ENCODE measurements at regions not wholly inside any gene's neighbourhood (a gene's known extent, or its start where the extent isn't known, plus 50 kb on each side); places are given as distances from the start of the nearest gene placed in this dataset.

DNA sequence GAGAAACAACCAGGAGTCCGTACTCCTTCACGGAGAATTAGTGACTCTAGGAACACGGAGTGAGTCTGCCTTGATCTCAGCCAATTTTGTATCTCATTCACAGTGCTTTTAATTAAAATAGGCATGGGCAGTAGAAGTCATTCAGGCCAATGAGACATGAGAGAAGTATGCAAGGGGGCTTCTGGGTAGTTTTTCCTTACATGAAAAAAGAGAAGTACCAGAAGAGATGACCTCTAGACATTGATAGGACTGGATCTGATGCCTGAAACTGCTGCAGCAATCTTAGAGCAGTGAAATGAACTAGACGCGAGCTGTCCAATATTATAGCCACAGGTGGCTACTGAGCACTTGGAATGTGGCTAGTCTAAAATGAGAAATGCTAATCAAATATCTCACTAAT lies 187.7 kb upstream of the TLE4 start:
- dilution Hi-C loops (cut with MboI; ENCODE audit: extremely low pct_ligation_motif_present, low sequenced_read_pairs) (no loop called here), intact Hi-C loops (cut with micrococcal nuclease) (no loop called here)
- BruUV-seq (replicated peaks), result no TSS peak
- no peak for FAIRE-seq
- no peak for DNase-seq (ENCODE audit: low read depth, low spot score)
- H4K20me1 ChIP-seq (replicated peaks; ENCODE audit: control insufficient read depth, extremely low read depth, insufficient read depth, low read length), result no peaks in the 10 kb centered on the region
- H3K4me1 ChIP-seq (ENCODE audit: control insufficient read depth, extremely low read depth, insufficient read depth, low read length), result no peaks in the 10 kb centered on the region
- H3K27ac ChIP-seq (ENCODE audit: insufficient read depth, low read depth, low read length), result no peak overlapping the region
- H2AFZ ChIP-seq (ENCODE audit: low read depth, low read length), result no peak overlapping the region
- no peak overlapping the region for H3K9ac ChIP-seq (replicated peaks; ENCODE audit: extremely low read depth, insufficient read depth, low read length)
- H3K79me2 ChIP-seq (ENCODE audit: control insufficient read depth, insufficient read depth, low read length), result no peaks in the 10 kb centered on the region
- TF ChIP-seq GATA2 (IDR thresholded peaks at IDR 0.05; ENCODE audit: insufficient read depth, insufficient read length, low read depth, low read length), result no peak
- no peak for TF ChIP-seq JUN (IDR thresholded peaks at IDR 0.05; ENCODE audit: borderline replicate concordance, insufficient read depth, insufficient read length, low read depth)
- TF ChIP-seq EZH2 (IDR thresholded peaks at IDR 0.05; ENCODE audit: borderline replicate concordance, low read depth, low read length, severe bottlenecking), result no peak
- CTCF ChIA-PET, result no interaction called here
- H3K4me3 ChIP-seq (replicated peaks in 1 of 3; ENCODE audit: insufficient read depth in 1 of 3, low read depth in 1 of 3, low read length in 3 of 3), result no peak overlapping the region
- POLR2A ChIA-PET, result no interaction called here
- no peaks in the 10 kb centered on the region for H3K9me1 ChIP-seq (replicated peaks; ENCODE audit: control insufficient read depth, extremely low read depth, insufficient read depth, low read length)
- no peaks in the 10 kb centered on the region for H3K36me3 ChIP-seq (ENCODE audit: control insufficient read depth in 2 of 2, extremely low read depth in 1 of 2, insufficient read depth in 2 of 2, low read length in 2 of 2)
- no peaks in the 10 kb centered on the region for H3K9me3 ChIP-seq (replicated peaks; ENCODE audit: control insufficient read depth, insufficient read depth, low read length)
- no peaks in the 10 kb centered on the region for H3K27me3 ChIP-seq (ENCODE audit: control insufficient read depth in 2 of 2, insufficient read depth in 2 of 2, low read length in 2 of 2)
- H3K4me2 ChIP-seq (ENCODE audit: insufficient read depth, low read length), result no peak overlapping the region

DNA sequence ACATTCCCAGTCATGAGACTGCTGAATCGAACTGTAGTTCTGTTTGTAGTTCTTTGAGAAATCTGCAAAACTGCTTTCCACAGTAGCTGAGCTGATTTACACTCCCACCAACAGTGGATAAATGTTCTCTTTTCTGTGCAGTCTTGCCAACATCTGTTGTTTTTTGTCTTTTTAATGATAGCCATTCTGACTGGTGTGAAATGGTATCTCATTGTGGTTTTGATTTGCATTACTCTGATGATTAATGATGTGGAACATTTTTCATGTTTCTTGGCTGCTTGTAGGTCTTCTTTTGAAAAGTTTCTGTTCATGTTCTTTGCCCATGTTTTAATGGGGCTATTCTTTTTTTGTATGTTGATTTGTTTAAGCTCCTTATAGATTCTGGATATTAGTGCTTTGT lies 187.3 kb upstream of the TLE4 start:
- dilution Hi-C loops (cut with MboI; ENCODE audit: extremely low pct_ligation_motif_present, low sequenced_read_pairs) (no loop called here), intact Hi-C loops (cut with micrococcal nuclease) (no loop called here)
- TF ChIP-seq, protein P1, sequence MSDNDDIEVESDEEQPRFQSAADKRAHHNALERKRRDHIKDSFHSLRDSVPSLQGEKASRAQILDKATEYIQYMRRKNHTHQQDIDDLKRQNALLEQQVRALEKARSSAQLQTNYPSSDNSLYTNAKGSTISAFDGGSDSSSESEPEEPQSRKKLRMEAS (IDR thresholded peaks at IDR 0.05; ENCODE audit: insufficient read depth, insufficient read length), result no peak
- TF ChIP-seq GATA2 (IDR thresholded peaks at IDR 0.05; ENCODE audit: insufficient read depth, insufficient read length, low read depth, low read length) (no peak), JUN (IDR thresholded peaks at IDR 0.05; ENCODE audit: borderline replicate concordance, insufficient read depth, insufficient read length, low read depth) (no peak), EZH2 (IDR thresholded peaks at IDR 0.05; ENCODE audit: borderline replicate concordance, low read depth, low read length, severe bottlenecking) (no peak), POLR2A (IDR thresholded peaks at IDR 0.05; ENCODE audit: low read depth, low read length) (no peak), POLR2AphosphoS5 (IDR thresholded peaks at IDR 0.05; ENCODE audit: insufficient read depth, low read depth, low read length) (no peak), MYC (IDR thresholded peaks at IDR 0.05; ENCODE audit: low read depth, low read length) (no peak), FOS (IDR thresholded peaks at IDR 0.05; ENCODE audit: borderline replicate concordance, insufficient read depth, low read length) (no peak)
- TF ChIP-seq, protein P2, sequence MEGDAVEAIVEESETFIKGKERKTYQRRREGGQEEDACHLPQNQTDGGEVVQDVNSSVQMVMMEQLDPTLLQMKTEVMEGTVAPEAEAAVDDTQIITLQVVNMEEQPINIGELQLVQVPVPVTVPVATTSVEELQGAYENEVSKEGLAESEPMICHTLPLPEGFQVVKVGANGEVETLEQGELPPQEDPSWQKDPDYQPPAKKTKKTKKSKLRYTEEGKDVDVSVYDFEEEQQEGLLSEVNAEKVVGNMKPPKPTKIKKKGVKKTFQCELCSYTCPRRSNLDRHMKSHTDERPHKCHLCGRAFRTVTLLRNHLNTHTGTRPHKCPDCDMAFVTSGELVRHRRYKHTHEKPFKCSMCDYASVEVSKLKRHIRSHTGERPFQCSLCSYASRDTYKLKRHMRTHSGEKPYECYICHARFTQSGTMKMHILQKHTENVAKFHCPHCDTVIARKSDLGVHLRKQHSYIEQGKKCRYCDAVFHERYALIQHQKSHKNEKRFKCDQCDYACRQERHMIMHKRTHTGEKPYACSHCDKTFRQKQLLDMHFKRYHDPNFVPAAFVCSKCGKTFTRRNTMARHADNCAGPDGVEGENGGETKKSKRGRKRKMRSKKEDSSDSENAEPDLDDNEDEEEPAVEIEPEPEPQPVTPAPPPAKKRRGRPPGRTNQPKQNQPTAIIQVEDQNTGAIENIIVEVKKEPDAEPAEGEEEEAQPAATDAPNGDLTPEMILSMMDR (IDR thresholded peaks at IDR 0.05; ENCODE audit: extremely low read depth in 1 of 2, insufficient read depth in 1 of 2, low read depth in 1 of 2, low read length in 2 of 2), result no peak
- Histone ChIP-seq H2AFZ (ENCODE audit: low read depth, low read length) (no peak overlapping the region), H3K9ac (replicated peaks; ENCODE audit: extremely low read depth, insufficient read depth, low read length) (no peak overlapping the region), H4K20me1 (replicated peaks; ENCODE audit: control insufficient read depth, extremely low read depth, insufficient read depth, low read length) (no peaks in the 10 kb centered on the region), H3K4me1 (ENCODE audit: control insufficient read depth, extremely low read depth, insufficient read depth, low read length) (no peaks in the 10 kb centered on the region), H3K9me1 (replicated peaks; ENCODE audit: control insufficient read depth, extremely low read depth, insufficient read depth, low read length) (no peaks in the 10 kb centered on the region), H3K27ac (ENCODE audit: insufficient read depth, low read depth, low read length) (no peak overlapping the region), H3K9me3 (replicated peaks; ENCODE audit: control insufficient read depth, insufficient read depth, low read length) (no peaks in the 10 kb centered on the region), H3K36me3 (ENCODE audit: control insufficient read depth in 2 of 2, extremely low read depth in 1 of 2, insufficient read depth in 2 of 2, low read length in 2 of 2) (no peaks in the 10 kb centered on the region), H3K4me2 (ENCODE audit: insufficient read depth, low read length) (no peak overlapping the region), H3K27me3 (ENCODE audit: control insufficient read depth in 2 of 2, insufficient read depth in 2 of 2, low read length in 2 of 2) (no peaks in the 10 kb centered on the region), H3K4me3 (replicated peaks in 1 of 3; ENCODE audit: insufficient read depth in 1 of 3, low read depth in 1 of 3, low read length in 3 of 3) (no peak overlapping the region), H3K79me2 (ENCODE audit: control insufficient read depth, insufficient read depth, low read length) (no peaks in the 10 kb centered on the region)
- FAIRE-seq (no peak), DNase-seq (ENCODE audit: low read depth, low spot score) (no peak)
- POLR2A ChIA-PET, result no interaction called here
- CTCF ChIA-PET, result no interaction called here
- no TSS peak for BruUV-seq (replicated peaks)
